Lower lobe of right lung (tissue), 2 donors: ENCODE measurements at regions not wholly inside any gene's neighbourhood (a gene's known extent, or its start where the extent isn't known, plus 50 kb on each side); places are given as distances from the start of the nearest gene placed in this dataset.

ENCODE experiments used
- ATAC-seq, 2 donors: fragments of 200-7000 bp; cut with Tn5 transposase; one replicate each; pipeline ENCODE4 v1.9.1; 2020 to 2022; ENCODE audit warnings: mild to moderate bottlenecking in 2 of 2, moderate library complexity in 2 of 2
- DNase-seq: peaks from one replicate; pipeline ENCODE4 v3.0.0-alpha.2; 2020
- H3K27ac ChIP-seq: fragments of 200-600 bp; one replicate; pipeline ENCODE4 v1.8.0; 2022
- H3K27me3 ChIP-seq: fragments of 200-600 bp; one replicate; pipeline ENCODE4 v1.8.0; 2022; ENCODE audit warnings: low read depth
- H3K36me3 ChIP-seq: fragments of 200-600 bp; one replicate; pipeline ENCODE4 v1.8.0; 2022; ENCODE audit warnings: mild to moderate bottlenecking
- H3K4me1 ChIP-seq: fragments of 200-600 bp; one replicate; pipeline ENCODE4 v1.8.0; 2022
- H3K4me3 ChIP-seq: fragments of 200-600 bp; one replicate; pipeline ENCODE4 v1.8.0; 2022; ENCODE audit warnings: mild to moderate bottlenecking
- H3K9me3 ChIP-seq: fragments of 200-600 bp; one replicate; pipeline ENCODE4 v1.8.0; 2022
- CTCF ChIP-seq: fragments of 200-600 bp; IDR thresholded peaks from one replicate; pipeline ENCODE4 v1.8.0; 2022; ENCODE audit warnings: antibody characterized with exemption, mild to moderate bottlenecking
- intact Hi-C: fragments of 100-400 bp; cut with DNase I; formaldehyde crosslinking; loops from one replicate; pipeline ENCODE4 v1.11.0; 2022
- donor health status: DM: no; HTN: yes; CAD: no; lungs with severe emphysema.

- H3K27ac ChIP-seq = no peak overlapping the region
- H3K9me3 ChIP-seq = peaks cover 7% of the 10 kb centered on the region
- no peaks in the 10 kb centered on the region for H3K36me3 ChIP-seq
- H3K4me1 ChIP-seq = no peaks in the 10 kb centered on the region
- no peaks in the 10 kb centered on the region for H3K27me3 ChIP-seq
- no peak for ATAC-seq
- no peak for DNase-seq
- intact Hi-C loops = no loop called here
- no peak for TF ChIP-seq CTCF
- H3K4me3 ChIP-seq = no peak overlapping the region
Observed at GRCh38 chr18:61281431-61281830, 51.8 kb upstream of the CDH20 start.

GRCh38 chr18:61282926-61283325 is 50.3 kb upstream of the CDH20 start:
- peaks cover 7% of the 10 kb centered on the region for H3K9me3 ChIP-seq
- H3K36me3 ChIP-seq = no peaks in the 10 kb centered on the region
- ATAC-seq (no peak), DNase-seq (no peak)
- H3K4me1 ChIP-seq = no peaks in the 10 kb centered on the region
- H3K27me3 ChIP-seq = no peaks in the 10 kb centered on the region
- no peak overlapping the region for H3K4me3 ChIP-seq
- no peak for TF ChIP-seq CTCF
- intact Hi-C loops = no loop called here
- H3K27ac ChIP-seq = no peak overlapping the region
